Pons (tissue), 1 donor: ENCODE measurements at regions not wholly inside any gene's neighbourhood (a gene's known extent, or its start where the extent isn't known, plus 50 kb on each side); places are given as distances from the start of the nearest gene placed in this dataset.

Experiments
- DNase-seq: peaks from one replicate; pipeline ENCODE4 v3.0.0-alpha.2; 2016; ENCODE audit warnings: low spot score

- DNase-seq = no peak
These were observed 58.5 kb downstream of the MAIP1 start for GRCh38 chr2:200013906-200014305.

- DNase-seq = no peak
These were observed 66.2 kb downstream of the MAIP1 start for GRCh38 chr2:200021449-200022114.

GRCh38 chr2:200022511-200022910 is 67.1 kb downstream of the MAIP1 start:
- no peak for DNase-seq

GRCh38 chr2:200023570-200023969 is 68.2 kb downstream of the MAIP1 start:
- no peak for DNase-seq

GRCh38 chr2:200025717-200026116 is 70.3 kb downstream of the MAIP1 start:
- DNase-seq = no peak

- no peak for DNase-seq
These were observed 71.2 kb downstream of the MAIP1 start for GRCh38 chr2:200026332-200027230.

GRCh38 chr2:200028998-200029397 is 73.6 kb downstream of the MAIP1 start:
- DNase-seq = no peak

- no peak for DNase-seq
These were observed 77.5 kb downstream of the MAIP1 start for GRCh38 chr2:200032895-200033294.

- DNase-seq = no peak
These were observed 78.5 kb downstream of the MAIP1 start for GRCh38 chr2:200033929-200034328.

GRCh38 chr2:200034816-200035215 is 79.4 kb downstream of the MAIP1 start:
- no peak for DNase-seq

GRCh38 chr2:200039724-200040650 is 84.6 kb downstream of the MAIP1 start:
- no peak for DNase-seq

GRCh38 chr2:200040831-200041230 is 85.4 kb downstream of the MAIP1 start:
- DNase-seq = no peak

GRCh38 chr2:200041639-200042038 is 86.3 kb downstream of the MAIP1 start:
- DNase-seq = no peak

GRCh38 chr2:200042102-200042735 is 86.8 kb downstream of the MAIP1 start:
- DNase-seq = no peak

GRCh38 chr2:200042944-200043343 is 87.6 kb downstream of the MAIP1 start:
- DNase-seq = no peak

GRCh38 chr2:200044453-200044852 is 89.1 kb downstream of the MAIP1 start:
- no peak for DNase-seq

- no peak for DNase-seq
These were observed 93.0 kb downstream of the MAIP1 start for GRCh38 chr2:200048421-200048820.

- DNase-seq = no peak
These were observed 93.7 kb downstream of the MAIP1 start for GRCh38 chr2:200049086-200049485.

GRCh38 chr2:200050921-200051610 is 95.7 kb downstream of the MAIP1 start:
- DNase-seq = no peak

- DNase-seq = no peak
These were observed 96.2 kb downstream of the MAIP1 start for GRCh38 chr2:200051611-200051945.

- no peak for DNase-seq
These were observed 97.2 kb downstream of the MAIP1 start for GRCh38 chr2:200052627-200053026.
